Neural progenitor cell (in vitro differentiated cells): ENCODE measurements at regions not wholly inside any gene's neighbourhood (a gene's known extent, or its start where the extent isn't known, plus 50 kb on each side); places are given as distances from the start of the nearest gene placed in this dataset.

ENCODE experiments used
- CTCF ChIP-seq: fragments of 200-600 bp; sonication (generic); IDR thresholded peaks from 2 replicates; pipeline ENCODE4 v1.5.1; 2017; ENCODE audit warnings: antibody characterized with exemption, mild to moderate bottlenecking
- EZH2 ChIP-seq: fragments of 200-600 bp; sonication (generic); IDR thresholded peaks from 2 replicates; pipeline ENCODE4 v1.6.1; 2017; ENCODE audit warnings: antibody characterized with exemption, mild to moderate bottlenecking, moderate library complexity

GRCh38 chr13:60721063-60721462 is 324.0 kb downstream of the TDRD3 start:
- TF ChIP-seq CTCF (no peak), EZH2 (no peak)
